NCI-H187 treated with DMSO at 0.1 percent for 48 hours (cell line): ENCODE measurements at regions not wholly inside any gene's neighbourhood (a gene's known extent, or its start where the extent isn't known, plus 50 kb on each side); places are given as distances from the start of the nearest gene placed in this dataset.
"Not testable (repeated sequence)": the region's sequence is repeated elsewhere in the genome, so short reads cannot be mapped to it uniquely, and the experiment has no call there.

Experiments used
- DNase-seq: peaks from one replicate; lab custom pipeline; 2025; lab: John Stamatoyannopoulos, UW

DNA sequence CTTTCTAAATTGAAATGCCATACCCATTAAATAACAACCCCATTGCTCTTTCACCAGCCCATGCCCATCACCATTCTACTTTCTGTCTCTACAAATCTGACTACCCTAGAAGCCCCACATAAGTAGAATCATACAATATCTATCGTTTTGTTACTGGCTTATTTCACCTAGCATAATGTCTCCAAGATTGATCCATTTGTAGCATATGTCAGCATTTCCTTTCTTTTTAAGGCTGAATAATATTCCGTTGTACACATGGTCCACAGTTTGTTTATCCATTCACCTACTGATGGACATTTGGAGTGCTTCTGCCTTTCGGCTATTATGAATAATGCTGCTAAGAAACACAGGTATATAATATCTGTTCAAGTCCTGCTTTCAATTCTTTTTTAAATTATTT lies 393.1 kb upstream of the SOX9 start:
- no peak for DNase-seq

GRCh38 chr17:71730871-71731270 lies 389.9 kb upstream of the SOX9 start:
- DNase-seq, result no peak

DNA sequence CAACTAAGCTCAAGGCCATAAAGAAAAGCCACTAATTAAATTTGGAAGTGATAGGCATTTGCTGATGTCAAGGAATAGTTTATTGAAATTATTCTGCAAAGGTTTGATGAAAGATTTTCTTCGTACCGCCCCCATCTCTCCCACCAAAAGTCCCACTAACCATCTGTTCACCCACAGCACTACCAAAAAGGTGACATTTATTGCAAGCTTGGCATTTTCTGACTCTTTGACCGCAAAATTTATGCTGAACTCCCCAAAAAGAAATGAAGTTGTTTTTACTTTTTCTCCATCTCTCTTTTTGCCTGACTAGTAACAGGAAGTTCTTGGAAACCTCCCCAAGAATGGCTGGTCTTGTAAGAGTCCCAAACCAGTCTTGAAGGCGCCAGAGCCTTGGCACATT lies 384.9 kb upstream of the SOX9 start:
- DNase-seq, result no peak

- DNase-seq, result no peak
Measured at GRCh38 chr17:71740866-71741265, 380.0 kb upstream of the SOX9 start.

GRCh38 chr17:71741836-71742235 lies 379.0 kb upstream of the SOX9 start:
- DNase-seq, result no peak

- DNase-seq, result no peak
Measured at GRCh38 chr17:71748872-71749271, 371.9 kb upstream of the SOX9 start.

GRCh38 chr17:71753070-71753469 lies 367.8 kb upstream of the SOX9 start:
- no peak for DNase-seq

DNA sequence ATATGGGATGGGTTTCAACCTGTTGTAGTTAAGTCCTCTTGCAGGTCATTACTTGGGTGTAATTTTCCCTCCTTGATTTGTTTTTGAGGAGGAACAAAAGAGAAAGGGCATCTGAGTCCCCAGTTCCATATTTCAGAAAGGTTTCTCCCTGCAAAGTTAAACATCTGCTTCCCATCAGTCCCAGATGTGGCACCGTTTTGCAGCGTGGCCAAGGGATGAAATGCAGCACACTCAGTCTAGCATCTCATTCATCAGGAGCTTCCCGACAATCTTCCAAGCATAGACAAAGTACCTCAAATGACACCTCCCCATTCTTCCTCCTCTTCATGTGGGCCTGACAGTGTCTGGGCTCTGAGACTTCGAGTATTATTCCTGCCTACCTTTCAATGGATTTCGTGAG lies 363.7 kb upstream of the SOX9 start:
- DNase-seq, result no peak

DNA sequence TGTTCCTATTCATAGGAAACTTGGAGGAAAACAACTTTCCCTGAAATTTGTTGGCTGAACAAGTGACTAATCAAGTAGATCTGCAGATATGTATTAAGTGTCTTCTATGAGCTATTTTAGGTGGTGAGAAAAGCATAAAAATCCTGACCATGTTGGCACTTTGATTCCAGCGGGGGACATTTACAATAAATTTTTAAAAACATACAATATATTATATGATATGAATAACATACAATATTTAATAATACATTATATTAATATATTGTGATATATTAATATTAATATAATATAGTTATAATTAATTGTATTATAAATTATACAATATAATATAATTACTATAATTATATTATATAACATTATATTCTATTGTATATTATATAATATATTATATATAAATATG lies 362.9 kb upstream of the SOX9 start:
- DNase-seq, result no peak

- DNase-seq, result no peak
Measured at GRCh38 chr17:71759422-71760060, 361.3 kb upstream of the SOX9 start.

- DNase-seq, result no peak
Measured at GRCh38 chr17:71760062-71760720, 360.6 kb upstream of the SOX9 start.

GRCh38 chr17:71762526-71762925 lies 358.3 kb upstream of the SOX9 start:
- no peak for DNase-seq

DNA sequence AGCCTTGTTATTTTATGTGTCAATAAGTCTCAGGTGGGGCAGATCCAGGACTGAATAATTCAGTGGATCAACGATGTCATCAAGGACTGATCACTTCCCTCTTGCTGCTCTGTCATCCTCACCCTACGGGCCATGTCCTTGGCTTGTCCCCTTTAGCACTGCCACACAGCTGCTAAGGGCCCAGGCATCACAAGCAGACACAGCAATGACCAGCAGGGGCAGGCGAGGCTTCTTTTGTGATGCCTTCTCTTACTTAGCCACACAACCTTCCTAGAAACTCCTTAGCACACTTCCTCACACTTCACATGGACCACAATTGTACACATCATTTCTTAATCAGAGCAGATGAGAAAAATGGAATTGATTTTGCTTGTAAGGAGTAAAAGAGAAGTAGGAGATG lies 356.3 kb upstream of the SOX9 start:
- no peak for DNase-seq

- no peak for DNase-seq
Measured at GRCh38 chr17:71765437-71765836, 355.4 kb upstream of the SOX9 start.

DNA sequence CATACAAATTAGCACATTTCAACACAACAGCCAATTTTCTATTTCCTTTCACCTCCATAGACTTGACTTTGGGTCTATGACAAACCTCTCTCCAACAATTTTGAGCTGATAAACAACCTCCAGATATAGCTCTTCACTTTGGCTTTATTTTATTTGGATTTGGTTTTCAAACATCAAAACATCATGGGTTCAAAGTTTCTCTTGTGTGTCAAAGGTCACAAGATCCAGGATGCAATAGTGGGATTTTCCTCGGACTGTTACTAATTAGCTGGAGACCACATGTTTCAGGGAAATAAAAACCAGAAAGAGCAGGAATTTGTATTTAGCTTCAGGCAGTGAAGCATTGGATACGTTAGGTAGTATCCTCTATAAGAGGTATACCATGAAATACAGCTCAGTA lies 351.0 kb upstream of the SOX9 start:
- no peak for DNase-seq

DNA sequence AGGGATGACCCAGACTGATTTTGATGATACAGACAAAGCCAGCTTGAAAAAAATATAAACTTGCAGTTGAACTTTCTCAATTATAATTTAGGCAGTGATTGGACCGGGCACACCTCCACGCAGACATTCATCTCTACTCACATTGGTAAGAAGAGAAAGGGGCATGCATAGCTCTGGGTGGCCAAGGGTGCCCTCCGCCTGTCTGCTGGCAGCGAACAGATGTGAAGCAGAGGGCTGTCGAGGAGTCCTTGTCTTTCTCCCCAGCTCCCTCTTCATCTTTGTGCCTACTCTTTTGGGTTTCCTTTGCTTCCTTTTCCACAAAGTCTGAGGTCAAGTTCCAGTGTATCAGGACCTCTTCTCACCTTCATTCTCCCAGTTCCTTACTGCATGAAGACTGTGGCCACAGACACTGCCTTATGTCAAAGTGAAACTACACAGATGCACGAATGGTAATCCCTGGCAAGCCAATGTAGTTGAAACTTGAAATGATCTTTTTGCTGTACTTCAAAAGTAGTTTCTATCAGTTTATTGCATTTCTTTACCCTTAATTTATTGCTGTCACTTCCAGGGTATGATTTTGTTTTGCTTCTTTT lies 343.7 kb upstream of the SOX9 start:
- no peak for DNase-seq

GRCh38 chr17:71779482-71779881 lies 341.3 kb upstream of the SOX9 start:
- DNase-seq, result no peak

GRCh38 chr17:71780596-71780995 lies 340.2 kb upstream of the SOX9 start:
- no peak for DNase-seq

DNA sequence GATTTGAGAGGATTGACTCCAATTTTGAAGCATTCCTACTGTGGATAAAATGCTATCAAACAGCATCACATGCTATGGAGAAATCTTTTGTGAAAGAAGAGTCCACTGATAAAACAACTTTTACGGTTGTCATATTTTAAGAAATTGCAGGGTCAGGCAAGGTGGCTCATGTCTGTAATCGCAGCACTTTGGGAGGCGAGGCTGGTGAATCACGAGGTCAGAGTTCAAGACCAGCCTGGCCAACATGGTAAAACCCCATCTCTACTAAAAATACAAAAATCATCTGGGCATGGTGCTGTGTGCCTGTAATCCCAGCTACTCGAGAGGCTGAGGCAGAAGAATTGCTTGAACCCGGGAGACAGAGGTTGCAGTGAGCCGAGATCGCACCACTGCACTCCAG lies 338.8 kb upstream of the SOX9 start:
- DNase-seq, result not testable (repeated sequence)

DNA sequence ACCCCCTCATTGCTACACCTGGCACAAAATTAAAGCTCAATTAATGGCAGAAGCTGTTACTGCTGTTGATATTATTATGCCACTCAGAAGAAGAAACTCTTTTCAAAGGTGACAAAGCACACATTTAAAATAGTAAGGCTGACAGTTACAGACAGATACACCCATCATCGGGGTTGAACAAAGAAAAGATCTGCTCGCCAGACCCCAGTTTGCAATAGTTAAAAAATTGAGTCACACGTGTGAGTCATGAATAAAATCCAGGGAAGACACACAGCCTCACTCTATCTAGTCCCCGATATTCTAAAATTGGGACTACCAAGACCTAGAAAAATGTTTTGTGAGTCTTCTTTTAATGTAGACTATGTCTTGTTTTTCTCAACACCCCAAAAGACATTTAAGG lies 330.0 kb upstream of the SOX9 start:
- DNase-seq, result no peak

GRCh38 chr17:71791311-71791710 lies 329.5 kb upstream of the SOX9 start:
- DNase-seq, result no peak

- DNase-seq, result no peak
Measured at GRCh38 chr17:71792966-71793365, 327.9 kb upstream of the SOX9 start.

- no peak for DNase-seq
Measured at GRCh38 chr17:71793518-71793917, 327.3 kb upstream of the SOX9 start.

DNA sequence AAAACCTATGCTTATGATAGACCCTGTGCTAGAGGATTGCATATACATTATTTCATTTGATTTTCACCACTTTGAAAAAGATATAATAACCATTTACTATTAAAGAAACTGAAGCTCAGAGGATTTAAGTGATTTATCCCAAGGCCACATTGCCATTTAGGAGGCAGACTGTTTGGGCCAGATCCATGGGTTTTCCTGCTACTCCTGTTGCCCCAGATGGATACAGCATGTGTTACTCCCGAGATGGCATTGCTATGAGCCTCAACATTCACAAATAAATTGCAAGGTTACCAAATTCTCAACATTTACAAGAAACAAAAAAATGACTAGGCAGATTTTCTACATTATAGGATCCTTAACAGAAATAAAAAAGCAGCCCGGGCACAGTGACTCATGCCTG lies 322.1 kb upstream of the SOX9 start:
- no peak for DNase-seq
